DOHH2 (cell line): ENCODE measurements at regions not wholly inside any gene's neighbourhood (a gene's known extent, or its start where the extent isn't known, plus 50 kb on each side); places are given as distances from the start of the nearest gene placed in this dataset.

Experiments
- EZH2phosphoT487 ChIP-seq: fragments of 200-600 bp; sonication (generic); IDR thresholded peaks from 2 replicates; pipeline ENCODE4 v1.6.1; 2017; ENCODE audit warnings: borderline replicate concordance, mild to moderate bottlenecking, antibody characterized with exemption, low read length, moderate library complexity, mixed read lengths
- TF ChIP-seq, protein P1 (sequence below): fragments of 200-600 bp; sonication (generic); IDR thresholded peaks from one replicate; pipeline ENCODE4 v1.5.1; 2014; ENCODE audit warnings: antibody characterized with exemption, mild to moderate bottlenecking, low read depth, low read length; ENCODE audit not compliant: poor library complexity, severe bottlenecking

DNA sequence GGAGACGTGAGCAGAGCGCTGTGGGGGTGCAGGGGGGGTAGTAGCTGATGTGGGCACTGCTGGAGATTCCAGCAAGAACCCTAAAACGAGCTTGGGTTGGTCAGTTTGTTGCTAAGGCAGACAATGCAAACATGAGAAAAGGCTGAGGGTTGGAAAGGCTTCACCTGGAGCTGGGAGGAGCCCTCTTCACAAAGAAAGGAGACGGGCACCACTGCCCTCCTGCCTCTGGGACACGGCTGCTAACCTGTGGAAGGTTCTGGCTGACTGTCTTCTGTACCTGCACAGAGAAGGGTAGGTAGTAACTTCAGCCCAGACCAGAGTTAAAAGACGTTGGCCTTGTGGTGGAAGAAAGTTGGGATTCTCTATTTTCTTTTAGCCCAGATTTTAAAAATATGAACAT is 108.7 kb downstream of the SUCLA2 start:
- TF ChIP-seq, protein P1, sequence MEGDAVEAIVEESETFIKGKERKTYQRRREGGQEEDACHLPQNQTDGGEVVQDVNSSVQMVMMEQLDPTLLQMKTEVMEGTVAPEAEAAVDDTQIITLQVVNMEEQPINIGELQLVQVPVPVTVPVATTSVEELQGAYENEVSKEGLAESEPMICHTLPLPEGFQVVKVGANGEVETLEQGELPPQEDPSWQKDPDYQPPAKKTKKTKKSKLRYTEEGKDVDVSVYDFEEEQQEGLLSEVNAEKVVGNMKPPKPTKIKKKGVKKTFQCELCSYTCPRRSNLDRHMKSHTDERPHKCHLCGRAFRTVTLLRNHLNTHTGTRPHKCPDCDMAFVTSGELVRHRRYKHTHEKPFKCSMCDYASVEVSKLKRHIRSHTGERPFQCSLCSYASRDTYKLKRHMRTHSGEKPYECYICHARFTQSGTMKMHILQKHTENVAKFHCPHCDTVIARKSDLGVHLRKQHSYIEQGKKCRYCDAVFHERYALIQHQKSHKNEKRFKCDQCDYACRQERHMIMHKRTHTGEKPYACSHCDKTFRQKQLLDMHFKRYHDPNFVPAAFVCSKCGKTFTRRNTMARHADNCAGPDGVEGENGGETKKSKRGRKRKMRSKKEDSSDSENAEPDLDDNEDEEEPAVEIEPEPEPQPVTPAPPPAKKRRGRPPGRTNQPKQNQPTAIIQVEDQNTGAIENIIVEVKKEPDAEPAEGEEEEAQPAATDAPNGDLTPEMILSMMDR, result no peak
- TF ChIP-seq EZH2phosphoT487, result no peak
